ENCODE measurements at regions not wholly inside any gene's neighbourhood (a gene's known extent, or its start where the extent isn't known, plus 50 kb on each side); places are given as distances from the start of the nearest gene placed in this dataset.

- no peak overlapping the region for H3K4me3 ChIP-seq (ENCODE audit: control insufficient read depth, low read depth, low read length)
- TF ChIP-seq CTCF (conservative IDR thresholded peaks at IDR 0.05; ENCODE audit: control insufficient read depth, insufficient read depth, low read depth, low read length): no peak
- peak; percentile 54 for DNase-seq (ENCODE audit: low read depth)
These were observed 221.0 kb upstream of the OSR1 start for GRCh38 chr2:19579461-19579860.

GRCh38 chr2:19577723-19578122, 219.3 kb upstream of the OSR1 start:
- peak; percentile 69 for DNase-seq (ENCODE audit: low read depth)
- no peak for TF ChIP-seq CTCF (conservative IDR thresholded peaks at IDR 0.05; ENCODE audit: control insufficient read depth, insufficient read depth, low read depth, low read length)

GRCh38 chr2:19576411-19576810, 218.0 kb upstream of the OSR1 start:
- H3K4me3 ChIP-seq (ENCODE audit: control insufficient read depth, low read depth, low read length): no peak overlapping the region
- TF ChIP-seq CTCF (conservative IDR thresholded peaks at IDR 0.05; ENCODE audit: control insufficient read depth, insufficient read depth, low read depth, low read length): no peak
- DNase-seq (ENCODE audit: low read depth): peak; percentile 23

More at GRCh38 chr2:19577723-19578122, 219.3 kb upstream of the OSR1 start:
- no peak overlapping the region for H3K4me3 ChIP-seq (ENCODE audit: control insufficient read depth, low read depth, low read length)

- H3K4me3 ChIP-seq (ENCODE audit: control insufficient read depth, low read depth, low read length): no peak overlapping the region
- no peak for TF ChIP-seq CTCF (conservative IDR thresholded peaks at IDR 0.05; ENCODE audit: control insufficient read depth, insufficient read depth, low read depth, low read length)
- DNase-seq (ENCODE audit: low read depth): peak; percentile 83
These were observed 217.2 kb upstream of the OSR1 start for GRCh38 chr2:19575641-19576040.

- DNase-seq (ENCODE audit: low read depth): peak; percentile 90
- no peak for TF ChIP-seq CTCF (conservative IDR thresholded peaks at IDR 0.05; ENCODE audit: control insufficient read depth, insufficient read depth, low read depth, low read length)
These were observed 216.4 kb upstream of the OSR1 start for GRCh38 chr2:19574778-19575260.

GRCh38 chr2:19573784-19574183, 215.4 kb upstream of the OSR1 start:
- TF ChIP-seq CTCF (conservative IDR thresholded peaks at IDR 0.05; ENCODE audit: control insufficient read depth, insufficient read depth, low read depth, low read length): no peak
- DNase-seq (ENCODE audit: low read depth): no peak
- H3K4me3 ChIP-seq (ENCODE audit: control insufficient read depth, low read depth, low read length): no peak overlapping the region

More at GRCh38 chr2:19574778-19575260, 216.4 kb upstream of the OSR1 start:
- H3K4me3 ChIP-seq (ENCODE audit: control insufficient read depth, low read depth, low read length): no peak overlapping the region

GRCh38 chr2:19571773-19572172, 213.3 kb upstream of the OSR1 start:
- TF ChIP-seq CTCF (conservative IDR thresholded peaks at IDR 0.05; ENCODE audit: control insufficient read depth, insufficient read depth, low read depth, low read length): no peak
- no peak for DNase-seq (ENCODE audit: low read depth)
- H3K4me3 ChIP-seq (ENCODE audit: control insufficient read depth, low read depth, low read length): no peak overlapping the region
